ENCODE measurements at regions not wholly inside any gene's neighbourhood (a gene's known extent, or its start where the extent isn't known, plus 50 kb on each side); places are given as distances from the start of the nearest gene placed in this dataset.
"Not testable (repeated sequence)": the region's sequence is repeated elsewhere in the genome, so short reads cannot be mapped to it uniquely, and the experiment has no call there.

DNA sequence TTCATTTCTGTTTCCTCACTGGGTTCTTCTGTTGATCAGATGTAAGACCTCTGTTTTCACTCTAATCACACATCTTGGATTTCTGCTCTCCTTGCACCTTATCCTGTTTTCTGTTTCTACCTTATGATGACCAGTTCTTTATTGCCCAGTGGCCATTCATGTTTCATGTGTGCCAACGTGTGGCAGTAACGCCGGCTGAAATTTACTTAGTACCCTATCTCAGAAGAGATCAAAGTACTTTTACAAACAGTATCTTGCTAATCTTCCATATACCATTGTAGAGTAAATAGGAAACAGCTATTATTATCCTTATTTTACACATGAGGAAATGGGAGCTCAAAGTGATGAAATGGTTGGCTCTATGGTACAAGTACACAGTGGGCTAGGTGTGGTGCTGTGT is 74.0 kb downstream of the GATA3 start:
- no peak for DNase-seq

DNA sequence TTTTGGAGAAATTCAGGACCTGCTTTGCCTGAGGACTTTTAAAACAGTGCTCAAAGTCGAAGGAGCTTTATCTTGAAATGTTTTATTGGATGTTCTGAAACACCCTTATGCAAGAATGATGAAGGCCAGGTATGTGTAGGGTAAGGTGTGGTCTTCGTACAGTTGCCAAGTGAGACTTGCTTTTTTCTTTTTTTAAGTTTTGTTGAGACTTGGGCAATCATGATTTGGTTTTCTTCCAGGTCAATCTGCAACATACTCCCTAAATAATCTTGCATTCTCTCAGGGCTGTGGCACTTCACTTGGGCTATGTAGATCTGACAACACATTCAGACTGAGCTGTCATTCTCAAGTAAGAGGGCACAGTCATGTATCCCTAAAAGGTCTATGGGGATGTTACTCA is 75.0 kb downstream of the GATA3 start:
- DNase-seq, result no peak

DNA sequence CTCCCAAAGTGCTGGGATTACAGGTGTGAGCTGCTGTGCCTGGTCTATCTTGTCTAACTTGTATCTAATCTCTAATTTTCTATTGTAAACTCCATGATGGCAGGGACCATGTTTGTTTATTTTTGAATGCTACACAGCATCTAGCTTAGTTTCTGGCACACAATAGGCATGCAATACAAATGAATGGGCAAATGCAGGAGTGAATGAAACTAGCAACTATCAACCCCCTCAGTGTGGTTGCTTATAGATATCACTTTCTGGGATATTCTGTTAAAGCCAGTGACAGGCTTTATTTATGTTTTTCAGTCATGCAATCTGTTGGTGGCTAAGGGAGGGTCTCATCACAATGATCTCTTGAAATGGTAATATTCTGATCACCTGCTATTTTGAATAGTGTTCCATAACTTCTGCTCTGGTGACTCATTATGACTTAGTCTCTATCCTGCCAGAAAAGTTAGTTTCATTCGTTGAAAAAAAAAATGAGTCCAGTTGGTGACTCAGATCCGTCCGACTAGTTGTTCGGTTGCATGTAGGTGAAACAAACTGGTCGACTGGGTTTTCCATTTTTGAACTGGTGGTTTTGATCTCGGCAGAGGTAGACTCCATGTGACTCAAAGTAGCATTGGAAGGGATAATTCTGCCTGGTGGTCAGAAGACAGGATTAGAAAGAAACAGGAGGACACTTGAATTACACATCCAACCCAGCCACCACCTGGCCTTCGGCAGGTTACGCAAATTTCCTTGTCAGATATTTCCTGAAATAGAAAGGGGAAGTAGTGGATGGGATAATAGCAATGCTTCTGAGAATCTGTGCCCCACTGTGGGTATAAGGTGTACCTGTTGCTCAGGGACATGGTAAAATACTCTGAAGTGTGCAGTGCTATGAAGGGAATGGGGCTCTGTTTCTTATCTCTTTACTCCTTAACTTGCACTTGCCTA is 76.8 kb downstream of the GATA3 start:
- peak in 1 of 5 experiments; percentile 85 for DNase-seq

DNA sequence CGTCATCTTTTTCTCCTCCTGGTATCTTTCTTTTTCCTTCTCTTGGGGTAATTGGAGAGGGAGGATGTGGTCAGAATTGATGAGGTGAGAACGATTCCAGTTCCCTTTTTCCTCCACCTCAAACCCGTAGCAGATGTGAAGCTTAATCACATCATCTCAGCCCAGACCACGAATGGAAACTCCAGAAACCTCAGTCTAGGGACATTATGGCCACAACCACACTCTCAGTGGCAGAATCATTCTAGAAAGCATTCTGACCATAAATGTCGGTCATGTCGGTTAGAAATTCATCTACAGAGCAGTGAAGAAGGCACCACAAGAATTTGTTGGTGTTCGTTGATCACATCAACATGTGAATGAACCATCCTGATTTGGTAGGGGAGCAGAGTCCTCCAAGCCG is 78.7 kb downstream of the GATA3 start:
- DNase-seq, result peak in 2 of 5 experiments; percentile 8 to 91

DNA sequence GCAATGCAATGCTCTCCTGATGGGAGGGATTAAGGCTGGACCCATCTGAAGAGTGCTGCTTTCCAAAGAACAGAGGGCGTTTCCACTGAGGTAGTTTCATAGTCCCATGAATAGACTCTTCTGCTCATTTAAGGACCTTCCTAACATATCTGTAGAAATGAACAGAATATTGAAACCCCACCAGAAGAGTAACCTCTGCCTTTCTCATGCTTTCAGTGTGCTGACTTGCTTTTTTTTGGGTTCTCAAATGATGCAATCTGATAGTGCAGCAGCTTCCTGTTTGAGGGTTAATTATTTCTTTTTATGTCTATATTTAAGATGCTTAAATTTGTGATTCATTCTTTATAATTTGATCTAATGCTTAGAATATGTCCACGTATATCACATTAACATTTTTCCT is 82.2 kb downstream of the GATA3 start:
- DNase-seq, result peak in 1 of 5 experiments; percentile 75

DNA sequence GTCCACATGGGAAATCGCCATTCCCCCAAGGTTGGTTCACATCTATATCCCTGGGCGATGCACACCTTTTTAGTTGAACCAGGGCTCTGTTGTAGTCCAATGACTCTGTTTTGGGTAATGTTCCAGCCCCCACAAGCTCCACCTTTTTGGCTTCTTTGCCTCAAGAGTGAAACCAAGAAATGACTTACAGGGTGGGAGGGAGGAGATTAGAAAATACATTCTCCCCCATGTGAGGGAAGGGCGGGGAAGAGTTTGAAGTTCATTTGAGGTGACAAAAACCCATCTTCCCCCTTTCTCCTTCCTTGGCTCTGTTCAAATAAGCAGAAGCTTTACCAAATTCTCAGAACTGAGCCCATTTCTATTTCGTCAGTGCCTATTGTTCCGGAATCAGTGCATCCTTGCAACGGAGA is 82.8 kb downstream of the GATA3 start:
- peak in 3 of 5 experiments; percentile 2 to 90 (median 27) for DNase-seq

DNA sequence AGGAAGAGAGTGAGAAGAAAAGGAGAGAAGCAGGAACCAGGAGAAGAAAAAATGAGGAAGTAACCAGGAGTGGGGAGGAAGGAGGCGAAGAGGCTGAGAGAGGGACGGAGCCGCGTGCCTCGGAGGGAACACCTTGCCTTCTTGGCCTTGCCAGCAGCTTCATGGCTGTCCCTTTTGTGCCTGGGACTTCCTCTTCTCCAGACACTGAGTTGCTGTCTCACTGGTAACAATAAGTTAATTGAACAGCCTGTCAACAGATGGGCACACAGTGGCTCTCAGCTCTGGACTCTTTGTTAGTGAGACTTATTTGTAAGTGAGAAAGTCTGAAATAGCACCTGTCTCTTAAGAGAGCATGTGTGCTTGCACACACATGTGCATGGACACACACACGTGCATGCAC is 83.2 kb downstream of the GATA3 start:
- DNase-seq, result peak in 1 of 5 experiments; percentile 76

DNA sequence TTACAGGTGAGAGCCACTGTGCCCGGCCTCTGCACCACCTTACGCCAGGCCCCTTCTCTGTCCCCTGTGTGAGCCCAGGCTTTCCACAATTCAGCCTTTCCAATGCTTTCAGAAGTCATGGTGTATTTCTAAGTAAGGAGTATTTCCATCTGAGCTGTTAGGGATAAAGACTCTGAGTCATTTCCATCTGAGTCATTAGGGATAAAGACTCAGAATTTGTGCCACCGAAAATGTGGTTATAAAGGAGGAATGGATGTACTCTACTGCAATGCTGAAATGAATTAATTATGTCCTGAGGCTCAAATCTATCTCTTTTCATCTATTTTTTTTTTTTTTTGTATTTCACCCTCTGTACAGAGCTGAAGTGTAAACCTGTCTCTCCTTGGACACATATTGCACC is 84.0 kb downstream of the GATA3 start:
- DNase-seq, result no peak

DNA sequence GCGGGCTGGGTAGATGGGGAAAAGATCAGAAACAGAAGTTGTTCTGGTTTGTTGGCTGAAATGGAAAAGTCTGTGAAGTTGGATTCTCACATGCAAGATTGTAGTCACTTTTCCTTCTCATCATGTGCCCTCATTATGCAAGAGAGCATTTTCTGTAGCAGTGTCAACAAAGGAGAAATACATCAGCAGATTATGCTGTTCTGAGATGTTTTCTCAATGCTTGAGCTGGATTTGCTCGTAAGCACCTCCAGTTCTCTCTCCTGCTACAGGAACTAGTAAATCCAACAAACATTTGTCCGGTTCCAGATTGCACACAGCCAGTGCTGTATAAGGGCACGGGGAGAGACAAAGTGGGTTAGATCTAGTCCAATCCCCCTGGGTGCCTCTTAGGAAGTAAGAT is 90.0 kb downstream of the GATA3 start:
- DNase-seq, result no peak

DNA sequence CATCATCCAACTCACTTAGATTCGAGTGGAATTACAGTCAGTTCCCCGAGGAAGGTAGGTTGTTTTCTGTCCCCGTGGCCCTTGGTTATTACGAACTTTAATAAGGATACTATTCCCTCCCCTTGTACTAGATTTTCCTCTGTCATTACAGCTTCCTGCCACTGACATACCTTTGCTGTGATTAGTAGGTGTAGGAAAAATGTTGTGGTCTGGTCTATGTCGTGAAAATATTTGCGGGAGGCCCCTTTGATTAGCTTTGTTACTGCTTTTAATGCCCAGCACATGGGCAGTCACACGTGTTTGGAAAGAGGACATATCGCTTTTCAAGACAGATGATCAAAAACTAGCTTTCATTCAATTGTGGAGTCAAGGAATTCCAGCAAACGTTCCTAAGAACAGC is 92.2 kb downstream of the GATA3 start:
- no peak for DNase-seq

DNA sequence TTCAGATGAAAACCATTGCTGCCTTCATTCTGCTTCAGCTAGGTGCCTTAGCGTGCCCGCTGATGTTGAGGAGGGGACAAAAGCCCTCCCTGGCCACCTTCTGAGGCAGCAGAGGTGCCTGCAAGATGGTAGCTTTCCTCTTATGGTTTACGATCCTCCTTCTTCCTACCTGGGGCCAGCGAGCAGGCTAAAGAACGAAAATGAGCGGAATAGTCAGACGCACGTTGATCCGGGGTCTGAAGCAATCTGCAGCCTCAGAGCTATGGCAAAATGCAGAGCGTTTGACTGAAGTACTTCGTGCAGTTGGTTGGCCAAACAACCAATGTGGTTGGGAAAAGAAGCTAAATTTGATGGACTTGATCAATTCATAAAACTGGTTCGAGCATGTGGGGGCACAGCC is 95.5 kb downstream of the GATA3 start:
- DNase-seq, result no peak

DNA sequence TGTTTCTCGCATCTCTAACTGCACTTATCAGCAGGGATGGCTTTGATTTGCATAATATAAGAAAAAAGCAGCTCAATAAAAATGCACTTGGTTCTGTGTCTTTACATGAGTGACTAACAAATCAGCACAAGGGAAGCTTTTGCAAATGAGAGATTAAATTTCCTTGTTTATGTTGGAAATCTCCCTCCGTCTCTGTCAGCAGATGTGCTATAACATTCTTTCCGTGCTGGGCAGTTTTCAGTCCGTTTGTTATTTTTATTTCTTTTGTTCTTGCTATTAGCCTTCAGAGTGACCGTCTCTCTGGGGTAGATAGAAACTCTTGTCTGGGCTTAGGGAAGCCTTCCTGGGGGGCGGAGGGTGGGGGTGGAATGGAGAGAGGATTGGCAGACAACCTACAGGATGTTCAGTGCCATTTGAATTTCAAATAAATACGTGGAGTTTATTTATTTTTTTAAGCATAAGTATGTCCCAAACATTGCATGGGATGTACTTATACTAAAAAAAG is 96.0 kb downstream of the GATA3 start:
- no peak for DNase-seq

DNA sequence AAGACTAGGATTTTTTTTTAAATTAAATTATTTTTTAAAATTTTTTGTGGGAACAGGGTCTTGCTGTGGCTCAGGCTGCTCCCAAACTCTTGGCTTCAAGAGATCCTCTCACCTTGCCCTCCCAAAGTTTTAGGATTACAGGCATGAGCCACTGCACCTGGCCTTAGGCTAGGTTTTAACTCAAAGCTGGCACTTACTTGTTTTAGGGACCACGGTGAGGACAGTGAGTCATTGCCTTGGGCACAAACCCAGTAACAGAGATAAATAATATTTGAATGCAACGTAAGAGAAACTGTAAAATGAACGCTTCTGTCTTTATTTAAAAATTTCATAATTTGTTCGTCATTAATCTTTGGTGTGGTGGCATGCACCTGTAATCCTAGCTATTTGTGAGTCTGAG is 96.6 kb downstream of the GATA3 start:
- no peak for DNase-seq

DNA sequence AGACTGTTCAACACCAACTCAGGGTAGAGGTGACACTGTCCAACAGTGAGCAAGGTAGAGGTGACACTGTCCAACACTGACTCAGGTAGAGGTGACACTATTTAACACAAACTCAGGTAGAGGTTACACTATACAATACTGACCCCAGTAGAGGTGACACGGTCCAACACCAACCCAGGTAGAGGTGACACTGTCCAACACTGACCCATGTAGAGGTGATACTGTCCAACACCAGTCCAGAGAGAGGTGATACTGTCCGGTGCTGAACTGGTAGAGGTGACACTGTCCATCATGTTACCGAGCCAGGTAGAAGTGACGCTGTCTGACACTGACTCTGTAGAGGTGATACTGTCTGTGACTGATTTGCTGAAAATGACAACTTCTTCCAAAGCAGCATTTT is 102.4 kb downstream of the GATA3 start:
- DNase-seq, result no peak

DNA sequence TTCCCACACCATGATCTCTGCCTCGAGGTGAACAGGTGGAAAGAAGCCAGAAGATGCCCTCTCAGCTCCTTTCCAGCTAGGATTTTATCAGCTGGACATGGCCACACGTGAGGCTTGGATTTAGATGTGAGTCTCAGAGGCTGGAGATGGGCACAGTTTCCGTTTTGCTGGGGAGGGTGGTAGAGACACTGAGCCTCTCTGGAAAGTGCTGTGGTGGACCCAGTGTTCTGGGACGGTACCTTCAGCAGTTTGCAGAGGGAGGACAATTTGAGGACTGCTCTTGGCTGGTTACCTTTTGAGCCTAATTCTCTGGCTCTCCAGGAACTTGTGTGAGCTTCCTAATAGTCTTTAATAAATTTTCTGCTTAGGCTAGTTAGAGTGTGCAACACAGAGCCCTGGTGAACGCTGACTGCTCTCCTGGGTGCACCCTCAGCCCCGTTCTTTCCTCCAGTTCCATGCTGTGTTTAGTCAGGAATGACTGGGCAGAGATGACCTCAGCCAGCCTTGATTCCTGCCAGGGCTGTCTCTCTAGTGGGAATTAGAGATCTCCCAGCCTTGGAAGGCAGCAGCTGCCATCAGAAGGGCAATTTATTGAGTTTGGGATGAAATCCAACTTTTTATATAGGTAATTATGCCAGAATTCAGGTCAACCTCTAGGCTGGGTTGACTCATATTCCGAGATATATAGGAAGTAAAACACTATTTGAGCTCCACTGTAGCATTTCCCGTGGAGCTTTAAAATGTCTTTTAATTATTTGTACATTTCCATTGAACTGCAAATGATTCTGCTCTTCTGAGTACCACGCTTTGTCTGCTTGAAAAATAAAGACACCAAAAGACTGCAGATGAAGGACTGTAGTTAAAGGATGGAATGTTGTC is 103.9 kb downstream of the GATA3 start:
- DNase-seq, result no peak

DNA sequence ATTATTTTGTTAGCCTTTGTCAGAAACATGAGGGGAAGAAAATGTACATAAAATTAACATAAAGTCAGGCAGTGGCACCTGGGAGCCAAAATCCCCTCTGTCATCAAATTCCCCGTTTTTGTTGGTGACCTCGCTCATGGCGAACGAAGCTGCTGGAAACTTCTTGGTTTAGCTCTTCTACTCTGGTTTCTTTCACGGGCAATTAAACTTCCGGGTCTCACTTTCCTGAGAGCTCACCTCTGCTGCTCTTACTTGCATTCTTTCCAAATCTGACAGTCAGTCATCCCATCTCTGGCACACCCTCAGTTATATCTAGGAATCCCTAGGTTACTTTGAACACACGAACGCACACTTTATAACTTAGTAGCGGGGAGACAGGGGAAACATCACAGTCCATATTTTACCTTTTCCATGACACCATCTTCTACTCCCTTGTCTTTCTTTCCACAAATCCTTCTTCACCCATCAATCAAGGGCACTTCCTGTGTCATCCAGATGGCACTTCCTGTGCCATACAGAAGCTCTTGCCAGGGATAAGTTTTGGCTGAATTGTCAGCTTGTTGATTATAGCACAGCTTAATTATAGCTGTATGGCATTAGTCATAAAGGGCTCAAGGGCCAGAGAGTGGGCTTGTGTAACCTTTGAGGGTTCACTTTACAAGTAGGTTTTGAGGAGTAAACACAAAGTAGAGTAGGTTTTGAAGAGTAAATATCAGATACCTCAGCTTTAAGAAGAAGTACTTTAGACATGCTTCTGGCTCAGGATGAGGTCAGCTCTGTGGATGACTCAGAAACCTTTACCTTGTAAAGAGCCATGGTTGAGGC is 105.1 kb downstream of the GATA3 start:
- peak in 1 of 5 experiments; percentile 51 for DNase-seq

DNA sequence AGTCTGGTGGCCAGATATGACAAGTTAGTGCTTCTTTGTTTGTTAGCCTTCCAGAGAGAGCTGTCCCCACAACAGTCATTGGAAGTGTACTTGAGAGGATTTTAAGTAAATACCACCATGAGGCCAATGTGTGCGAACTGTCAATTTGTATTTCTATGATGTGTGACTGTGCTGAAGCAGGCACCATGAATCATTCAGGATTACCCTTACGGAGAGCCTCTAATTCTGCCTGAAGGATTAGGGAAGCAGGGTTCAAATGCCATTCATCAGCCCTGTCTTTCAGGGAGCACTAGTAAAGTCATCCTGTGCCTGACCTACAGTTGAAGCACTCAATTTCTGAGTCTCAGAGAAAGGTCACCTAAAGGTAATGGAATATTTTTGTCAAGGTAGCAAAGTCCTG is 109.3 kb downstream of the GATA3 start:
- no peak for DNase-seq

DNA sequence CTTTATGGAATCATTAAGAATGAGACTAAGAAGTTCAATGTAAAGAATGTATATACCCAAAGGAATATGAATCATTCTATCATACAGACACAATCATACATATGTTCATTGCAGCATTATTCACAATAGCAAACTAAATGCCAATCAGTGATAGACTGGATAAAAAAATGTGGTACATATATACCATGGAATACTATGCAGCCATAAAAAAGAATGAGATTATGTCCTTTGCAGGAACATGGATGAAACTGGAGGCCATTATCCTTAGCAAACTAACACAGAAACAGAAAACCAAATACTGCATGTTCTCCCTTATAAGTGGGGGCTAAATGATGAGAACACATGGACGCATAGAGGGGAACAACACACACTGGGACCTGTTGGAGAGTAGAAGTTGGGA is 110.2 kb downstream of the GATA3 start:
- DNase-seq, result not testable (repeated sequence)

DNA sequence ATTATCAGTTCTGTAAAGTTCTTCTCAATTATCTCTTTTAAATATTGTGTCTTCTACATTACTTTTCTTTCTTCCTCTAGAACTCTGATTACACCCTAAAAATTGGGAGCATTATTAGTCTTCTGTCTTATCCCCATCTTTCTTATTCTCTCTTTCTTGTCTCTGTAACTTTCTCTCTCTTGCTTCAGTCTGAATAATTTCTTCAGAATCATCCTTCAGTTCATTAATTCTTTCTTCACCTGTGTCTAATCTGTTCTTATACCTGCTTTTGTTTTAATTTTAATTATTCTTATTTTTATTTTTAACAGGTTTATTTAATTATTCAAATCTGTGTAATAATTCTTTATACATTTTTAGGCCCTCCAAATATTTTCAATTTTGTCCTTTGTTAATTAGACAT is 114.3 kb downstream of the GATA3 start:
- no peak for DNase-seq

DNA sequence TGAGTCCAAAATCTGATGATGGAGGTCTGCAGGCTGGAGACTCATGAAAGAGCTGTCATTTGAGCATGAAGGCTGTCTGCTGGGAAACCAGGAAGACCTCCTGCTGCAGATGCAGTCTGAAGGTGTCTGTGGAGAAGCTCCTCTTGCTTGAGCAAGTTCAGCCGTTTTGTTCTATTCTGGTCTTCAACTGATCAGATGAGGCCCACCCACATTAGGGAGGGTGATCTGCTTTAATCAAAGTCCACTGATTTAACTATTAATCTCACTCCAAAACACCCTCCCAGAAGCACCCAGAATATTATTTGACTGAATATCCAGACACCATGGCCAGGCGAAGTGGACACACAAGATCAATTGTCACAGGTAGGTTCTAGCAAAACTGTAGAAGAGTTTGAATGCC is 116.5 kb downstream of the GATA3 start:
- DNase-seq, result no peak

DNA sequence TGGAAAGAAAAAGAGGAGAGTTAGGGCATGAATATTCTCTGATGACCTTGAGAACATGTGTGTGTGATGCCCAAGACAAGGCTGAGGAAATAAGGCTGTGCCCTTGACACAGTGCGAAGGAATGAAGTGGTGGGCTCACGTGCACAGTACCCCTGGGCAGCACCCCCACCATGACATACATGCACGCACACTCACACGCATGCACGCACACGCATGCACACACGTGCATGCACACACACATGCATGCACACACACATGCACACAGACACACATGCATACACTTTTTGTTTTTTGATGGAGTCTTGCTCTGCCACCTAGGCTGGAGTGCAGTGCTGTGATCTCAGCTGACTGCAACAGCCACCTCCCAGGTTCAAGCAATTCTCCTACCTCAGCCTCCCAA is 118.1 kb downstream of the GATA3 start:
- DNase-seq, result no peak

DNA sequence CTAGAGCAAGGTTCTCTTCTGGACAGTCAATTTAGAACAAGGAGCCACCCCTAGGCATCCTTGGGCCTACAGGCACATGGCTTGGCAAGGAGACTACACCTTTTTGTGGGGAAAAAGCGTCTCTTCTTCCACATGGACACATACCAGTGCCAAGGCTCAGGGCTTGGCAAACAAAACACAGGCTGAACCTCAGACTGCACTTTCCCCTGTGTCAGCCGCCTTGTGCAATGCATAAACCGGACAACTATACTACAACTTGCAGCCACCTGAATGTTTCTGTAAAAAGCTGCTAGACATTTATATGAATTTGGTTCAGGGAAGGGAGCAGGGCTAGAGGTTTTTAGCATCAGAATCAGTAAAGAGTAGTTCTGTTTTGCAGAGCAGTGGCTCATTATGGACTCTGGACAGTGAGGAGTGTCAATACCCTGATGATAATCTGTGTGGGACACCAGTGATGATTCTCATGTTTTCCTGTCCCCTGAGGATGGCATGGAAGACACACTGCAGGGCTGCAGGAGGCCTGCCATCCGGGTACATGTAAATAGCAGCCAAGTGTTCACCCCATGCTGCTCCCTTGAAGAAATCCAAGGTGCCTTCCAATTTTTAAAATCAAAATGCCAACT is 118.9 kb downstream of the GATA3 start:
- no peak for DNase-seq

Data from T-helper 2 cell (primary cell).